Astrocyte (in vitro differentiated cells and primary cell): ENCODE measurements at regions not wholly inside any gene's neighbourhood (a gene's known extent, or its start where the extent isn't known, plus 50 kb on each side); places are given as distances from the start of the nearest gene placed in this dataset.

ENCODE experiments used
- CTCF ChIP-seq: IDR thresholded peaks from 2 replicates; pipeline ENCODE4 v1.5.1; 2011; ENCODE audit warnings: low read depth, mild to moderate bottlenecking, inconsistent platforms, low read length, moderate library complexity; ENCODE audit not compliant: insufficient read depth
- EZH2 ChIP-seq: IDR thresholded peaks from 2 replicates; pipeline ENCODE4 v1.6.1; 2012; ENCODE audit warnings: mild to moderate bottlenecking, low read length, inconsistent platforms; ENCODE audit not compliant: insufficient read depth

GRCh38 chr14:48748151-48748675 lies 838.0 kb downstream of the RPS29 start:
- no peak for TF ChIP-seq CTCF
- no peak for TF ChIP-seq EZH2
